SK-N-SH (cell line): ENCODE measurements at regions not wholly inside any gene's neighbourhood (a gene's known extent, or its start where the extent isn't known, plus 50 kb on each side); places are given as distances from the start of the nearest gene placed in this dataset.
A peak's percentile ranks its signal among the peaks of the same experiment; 100 is the strongest.

Experiments used
- CTCF ChIA-PET: fragments of 300-600, 350-600 bp; formaldehyde crosslinking; extraction: SDS; loops from one replicate; lab custom pipeline; 2021; lab: Yijun Ruan, JAX
- POLR2A ChIA-PET: fragments of 350-600 bp; sonication (Branson Sonifier 250); formaldehyde crosslinking; extraction: SDS; loops from one replicate; lab custom pipeline; 2020; ENCODE audit warnings: antibody characterized with exemption, inconsistent platforms; lab: Yijun Ruan, JAX
- DNase-seq: peaks from one replicate; pipeline ENCODE4 v3.0.0; 2012
- H2AFZ ChIP-seq: fragments of 200-600 bp; sonication (generic); 2 replicates; pipeline ENCODE4 v1.8.1; 2016; ENCODE audit warnings: antibody characterized with exemption, mild to moderate bottlenecking, low read depth
- H3F3A ChIP-seq: fragments of 200-600 bp; sonication (generic); replicated peaks from 2 replicates; pipeline ENCODE3; 2016; ENCODE audit warnings: antibody characterized with exemption, mild to moderate bottlenecking; ENCODE audit not compliant: insufficient read depth
- H3K27ac ChIP-seq, 2 experiments: fragments of 200-500 bp in 1 of 2; fragments of 200-600 bp in 1 of 2; sonication (Bioruptor generic) in 1 of 2; sonication (generic), shearing (Covaris generic) in 1 of 2; 2 replicates each; pipeline versions ENCODE4 v1.5.1 to v1.6.1; 2014 to 2016; ENCODE audit warnings: low read depth in 2 of 2, inconsistent platforms in 1 of 2, low read length in 1 of 2, mild to moderate bottlenecking in 1 of 2, mixed read lengths in 1 of 2
- H3K27me3 ChIP-seq: fragments of 200-600 bp; sonication (generic), shearing (Covaris generic); 2 replicates; pipeline ENCODE4 v1.6.1; 2016; ENCODE audit warnings: mixed run types; ENCODE audit not compliant: insufficient read depth
- H3K36me3 ChIP-seq, 2 experiments: fragments of 200-500 bp in 1 of 2; fragments of 200-600 bp in 1 of 2; sonication (Bioruptor generic) in 1 of 2; sonication (generic) in 1 of 2; replicated peaks in 1 of 2; 2 replicates each; pipeline versions ENCODE3 to v1.5.1; 2014 to 2016; ENCODE audit warnings: low read length in 1 of 2, mild to moderate bottlenecking in 1 of 2; ENCODE audit not compliant: insufficient read depth in 2 of 2, control insufficient read depth in 1 of 2
- H3K4me1 ChIP-seq, 2 experiments: fragments of 200-500 bp in 1 of 2; fragments of 200-600 bp in 1 of 2; sonication (Bioruptor generic) in 1 of 2; sonication (generic), shearing (Covaris generic) in 1 of 2; 2 replicates each; pipeline versions ENCODE4 v1.5.1 to v1.6.1; 2014 to 2016; ENCODE audit warnings: low read depth in 1 of 2, low read length in 1 of 2, mixed run types in 1 of 2; ENCODE audit not compliant: insufficient read depth in 2 of 2, control insufficient read depth in 1 of 2
- H3K4me2 ChIP-seq: fragments of 200-600 bp; sonication (generic), shearing (Covaris generic); 2 replicates; pipeline ENCODE4 v1.6.1; 2017; ENCODE audit warnings: mixed run types
- H3K4me3 ChIP-seq, 2 experiments: fragments of 200-500 bp in 1 of 2; fragments of 200-600 bp in 1 of 2; sonication (Bioruptor generic) in 1 of 2; sonication (generic), shearing (Covaris generic) in 1 of 2; 2 replicates each; pipeline versions ENCODE4 v1.5.1 to v1.8.1; 2014 to 2016; ENCODE audit warnings: low read depth in 2 of 2, inconsistent platforms in 1 of 2, low read length in 1 of 2, mild to moderate bottlenecking in 1 of 2, mixed read lengths in 1 of 2, moderate library complexity in 1 of 2
- H3K79me2 ChIP-seq: fragments of 200-600 bp; sonication (generic); 2 replicates; pipeline ENCODE4 v1.8.1; 2017; ENCODE audit warnings: mild to moderate bottlenecking; ENCODE audit not compliant: insufficient read depth
- H3K9ac ChIP-seq: fragments of 200-600 bp; sonication (generic); 2 replicates; pipeline ENCODE4 v1.6.1; 2017; ENCODE audit warnings: mixed run types
- H3K9me2 ChIP-seq: fragments of 200-600 bp; sonication (generic); 2 replicates; pipeline ENCODE4 v1.6.1; 2017; ENCODE audit warnings: mixed run types
- H3K9me3 ChIP-seq: fragments of 200-600 bp; sonication (generic); 2 replicates; pipeline ENCODE4 v1.6.1; 2017; ENCODE audit warnings: mixed run types, mild to moderate bottlenecking, moderate library complexity
- H4K20me1 ChIP-seq: fragments of 200-600 bp; sonication (generic); 2 replicates; pipeline ENCODE4 v1.6.1; 2017; ENCODE audit warnings: mild to moderate bottlenecking, mixed run types; ENCODE audit not compliant: insufficient read depth
- CHD2 ChIP-seq: fragments of 150-350 bp; IDR thresholded peaks from 2 replicates; pipeline ENCODE4 v1.6.1; 2018; ENCODE audit warnings: low read length; ENCODE audit not compliant: partially characterized antibody
- ELF1 ChIP-seq: IDR thresholded peaks from 2 replicates; pipeline ENCODE4 v1.4.0; 2012
- EZH2phosphoT487 ChIP-seq: fragments of 200-600 bp; sonication (generic); IDR thresholded peaks from 2 replicates; pipeline ENCODE4 v1.6.1; 2017; ENCODE audit warnings: low read depth, mixed run types, mild to moderate bottlenecking, antibody characterized with exemption, moderate library complexity, borderline replicate concordance
- FOSL2 ChIP-seq: IDR thresholded peaks from 2 replicates; pipeline ENCODE4 v1.4.0; 2012; ENCODE audit warnings: low read depth, mild to moderate bottlenecking, moderate library complexity, borderline replicate concordance
- FOXJ3 ChIP-seq: sonication (generic); formaldehyde crosslinking; IDR thresholded peaks from 2 replicates; pipeline ENCODE4 v1.5.1; 2020; ENCODE audit warnings: mild to moderate bottlenecking, missing genetic modification reagents
- FOXM1 ChIP-seq: IDR thresholded peaks from 2 replicates; pipeline ENCODE4 v1.4.0; 2012; ENCODE audit warnings: low read depth, mild to moderate bottlenecking
- GABPA ChIP-seq: IDR thresholded peaks from 2 replicates; pipeline ENCODE4 v1.4.0; 2012; ENCODE audit warnings: low read depth, mild to moderate bottlenecking
- MAX ChIP-seq: IDR thresholded peaks from 2 replicates; pipeline ENCODE4 v1.4.0; 2012; ENCODE audit warnings: low read depth
- MEF2A ChIP-seq: IDR thresholded peaks from 2 replicates; pipeline ENCODE4 v1.4.0; 2012; ENCODE audit warnings: low read depth, borderline replicate concordance
- NFIC ChIP-seq: IDR thresholded peaks from 2 replicates; pipeline ENCODE4 v1.4.0; 2012; ENCODE audit warnings: borderline replicate concordance
- NRF1 ChIP-seq: IDR thresholded peaks from 2 replicates; pipeline ENCODE4 v1.6.1; 2012; ENCODE audit warnings: low read depth, mild to moderate bottlenecking, low read length
- POLR2AphosphoS5 ChIP-seq: IDR thresholded peaks from 2 replicates; pipeline ENCODE4 v1.6.1; 2012; ENCODE audit warnings: low read depth, low read length
- SIN3A ChIP-seq: IDR thresholded peaks from 2 replicates; pipeline ENCODE4 v1.6.1; 2012; ENCODE audit warnings: low read depth, mild to moderate bottlenecking, low read length, moderate library complexity, borderline replicate concordance
- SMC3 ChIP-seq: IDR thresholded peaks from 2 replicates; pipeline ENCODE4 v1.6.1; 2012; ENCODE audit warnings: low read depth, low read length, improper control_type of control experiment
- TCF12 ChIP-seq: IDR thresholded peaks from 2 replicates; pipeline ENCODE4 v1.4.0; 2012
- TEAD4 ChIP-seq: IDR thresholded peaks from 2 replicates; pipeline ENCODE4 v1.4.0; 2012; ENCODE audit warnings: mild to moderate bottlenecking, borderline replicate concordance; ENCODE audit not compliant: insufficient read depth
- USF2 ChIP-seq: fragments of 150-350 bp; IDR thresholded peaks from 2 replicates; pipeline ENCODE4 v1.6.1; 2017; ENCODE audit warnings: antibody characterized with exemption, low read length, low read depth, borderline replicate concordance
- YY1 ChIP-seq: IDR thresholded peaks from 2 replicates; pipeline ENCODE4 v1.4.0; 2012; ENCODE audit warnings: low read depth, mild to moderate bottlenecking
- WGBS: methylation state at CpG from one replicate; pipeline ENCODE4 v1.1.6; 2017; ENCODE audit warnings: low lambda C conversion rate; 5-methylcytosine and 5-hydroxymethylcytosine counted together
- TF ChIP-seq, protein P1 (sequence below): fragments of 150-350 bp; IDR thresholded peaks from 2 replicates; pipeline ENCODE4 v1.6.1; 2016; ENCODE audit warnings: mild to moderate bottlenecking, low read depth, low read length
- TF ChIP-seq, protein P2 (sequence below): IDR thresholded peaks from 2 replicates; pipeline ENCODE4 v1.6.1; 2012; ENCODE audit warnings: mild to moderate bottlenecking, low read depth, low read length, moderate library complexity
- TF ChIP-seq, protein P3 (sequence below): fragments of 200-600 bp; sonication (generic); IDR thresholded peaks from 2 replicates; pipeline ENCODE4 v1.6.1; 2017; ENCODE audit warnings: antibody characterized with exemption, mild to moderate bottlenecking, moderate library complexity

DNA sequence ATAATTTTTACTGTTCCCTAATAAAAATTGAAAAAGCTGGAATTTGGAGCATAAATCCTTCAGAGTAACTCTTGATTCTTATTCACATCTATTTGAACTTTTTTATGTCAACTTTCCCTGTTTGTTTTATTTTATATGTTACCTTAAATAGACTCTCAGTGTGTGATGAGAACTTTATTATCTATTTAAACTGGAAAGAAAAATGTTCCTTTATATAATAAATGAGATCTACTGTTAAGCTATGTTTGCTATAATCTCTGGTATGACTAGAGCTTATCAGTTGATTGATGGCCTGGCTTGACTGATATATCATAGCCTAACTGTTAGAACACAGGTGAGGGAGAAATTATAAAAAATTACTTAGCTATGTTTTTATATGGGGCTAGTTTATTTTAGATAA, 330.6 kb upstream of the EPHA6 start:
- Histone ChIP-seq H3K36me3 (no peaks in the 10 kb centered on the region), H3K4me2 (no peak overlapping the region), H3K4me1 (no peaks in the 10 kb centered on the region; a peak in 1 of 4 replicates), H3K79me2 (no peaks in the 10 kb centered on the region), H3K27me3 (no peaks in the 10 kb centered on the region), H3F3A (peaks cover 16% of the 10 kb centered on the region), H3K9me2 (no peaks in the 10 kb centered on the region), H3K4me3 (no peak overlapping the region), H3K9me3 (no peaks in the 10 kb centered on the region), H2AFZ (0 out of 2 replicates have a peak overlapping the region, but pooled peaks have one; percentile 31), H4K20me1 (no peaks in the 10 kb centered on the region), H3K9ac (no peak overlapping the region), H3K27ac (no peak overlapping the region)
- no peak for DNase-seq
- ChIA-PET CTCF (interaction anchor here (1.0 kb wide), 1 partner anchor 41 kb away, joined by 3 read pairs; no protein-coding TSS in a partner anchor), POLR2A (no interaction called here)
- no peak for TF ChIP-seq SIN3A
- TF ChIP-seq, protein P1, sequence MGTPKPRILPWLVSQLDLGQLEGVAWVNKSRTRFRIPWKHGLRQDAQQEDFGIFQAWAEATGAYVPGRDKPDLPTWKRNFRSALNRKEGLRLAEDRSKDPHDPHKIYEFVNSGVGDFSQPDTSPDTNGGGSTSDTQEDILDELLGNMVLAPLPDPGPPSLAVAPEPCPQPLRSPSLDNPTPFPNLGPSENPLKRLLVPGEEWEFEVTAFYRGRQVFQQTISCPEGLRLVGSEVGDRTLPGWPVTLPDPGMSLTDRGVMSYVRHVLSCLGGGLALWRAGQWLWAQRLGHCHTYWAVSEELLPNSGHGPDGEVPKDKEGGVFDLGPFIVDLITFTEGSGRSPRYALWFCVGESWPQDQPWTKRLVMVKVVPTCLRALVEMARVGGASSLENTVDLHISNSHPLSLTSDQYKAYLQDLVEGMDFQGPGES = no peak

DNA sequence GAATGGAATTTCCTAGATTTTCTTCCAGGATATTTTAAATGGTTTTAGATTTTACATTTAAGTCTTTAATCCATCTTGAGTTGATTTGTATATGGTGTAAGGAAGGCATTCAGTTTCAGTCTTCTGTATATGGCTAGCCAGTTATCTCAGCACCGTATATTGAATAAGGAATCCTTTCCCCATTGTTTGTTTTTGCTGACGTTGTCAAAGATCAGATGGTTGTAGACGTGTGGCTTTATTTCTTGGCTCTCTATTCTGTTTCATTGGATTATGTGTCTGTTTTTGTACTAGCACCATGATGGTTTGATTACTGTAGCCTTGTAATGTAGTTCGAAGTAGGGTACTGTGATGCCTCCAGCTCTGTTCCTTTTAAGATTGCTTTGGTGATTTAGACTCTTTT, 325.7 kb upstream of the EPHA6 start:
- no peak overlapping the region for H3K4me3 ChIP-seq
- H4K20me1 ChIP-seq = no peaks in the 10 kb centered on the region
- H3K79me2 ChIP-seq = no peaks in the 10 kb centered on the region
- H2AFZ ChIP-seq = peak overlapping the region; percentile 35; the same call in 1 of the 2 replicates
- CTCF ChIA-PET = no interaction called here
- no peak for DNase-seq
- no peaks in the 10 kb centered on the region for H3K36me3 ChIP-seq
- TF ChIP-seq POLR2AphosphoS5 = no peak
- no peak for TF ChIP-seq CHD2
- TF ChIP-seq NFIC = no peak
- TF ChIP-seq TCF12 = no peak
- TF ChIP-seq FOSL2 = no peak
- no peak for TF ChIP-seq YY1
- TF ChIP-seq, protein P2, sequence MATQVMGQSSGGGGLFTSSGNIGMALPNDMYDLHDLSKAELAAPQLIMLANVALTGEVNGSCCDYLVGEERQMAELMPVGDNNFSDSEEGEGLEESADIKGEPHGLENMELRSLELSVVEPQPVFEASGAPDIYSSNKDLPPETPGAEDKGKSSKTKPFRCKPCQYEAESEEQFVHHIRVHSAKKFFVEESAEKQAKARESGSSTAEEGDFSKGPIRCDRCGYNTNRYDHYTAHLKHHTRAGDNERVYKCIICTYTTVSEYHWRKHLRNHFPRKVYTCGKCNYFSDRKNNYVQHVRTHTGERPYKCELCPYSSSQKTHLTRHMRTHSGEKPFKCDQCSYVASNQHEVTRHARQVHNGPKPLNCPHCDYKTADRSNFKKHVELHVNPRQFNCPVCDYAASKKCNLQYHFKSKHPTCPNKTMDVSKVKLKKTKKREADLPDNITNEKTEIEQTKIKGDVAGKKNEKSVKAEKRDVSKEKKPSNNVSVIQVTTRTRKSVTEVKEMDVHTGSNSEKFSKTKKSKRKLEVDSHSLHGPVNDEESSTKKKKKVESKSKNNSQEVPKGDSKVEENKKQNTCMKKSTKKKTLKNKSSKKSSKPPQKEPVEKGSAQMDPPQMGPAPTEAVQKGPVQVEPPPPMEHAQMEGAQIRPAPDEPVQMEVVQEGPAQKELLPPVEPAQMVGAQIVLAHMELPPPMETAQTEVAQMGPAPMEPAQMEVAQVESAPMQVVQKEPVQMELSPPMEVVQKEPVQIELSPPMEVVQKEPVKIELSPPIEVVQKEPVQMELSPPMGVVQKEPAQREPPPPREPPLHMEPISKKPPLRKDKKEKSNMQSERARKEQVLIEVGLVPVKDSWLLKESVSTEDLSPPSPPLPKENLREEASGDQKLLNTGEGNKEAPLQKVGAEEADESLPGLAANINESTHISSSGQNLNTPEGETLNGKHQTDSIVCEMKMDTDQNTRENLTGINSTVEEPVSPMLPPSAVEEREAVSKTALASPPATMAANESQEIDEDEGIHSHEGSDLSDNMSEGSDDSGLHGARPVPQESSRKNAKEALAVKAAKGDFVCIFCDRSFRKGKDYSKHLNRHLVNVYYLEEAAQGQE = no peak
- no peak for TF ChIP-seq GABPA
- no peak for TF ChIP-seq TEAD4
- TF ChIP-seq USF2 = no peak
- TF ChIP-seq MAX = no peak
- TF ChIP-seq FOXM1 = no peak
- TF ChIP-seq EZH2phosphoT487 = no peak
- no peak for TF ChIP-seq FOXJ3 (CRISPR knock-in tag)
- TF ChIP-seq, protein P3, sequence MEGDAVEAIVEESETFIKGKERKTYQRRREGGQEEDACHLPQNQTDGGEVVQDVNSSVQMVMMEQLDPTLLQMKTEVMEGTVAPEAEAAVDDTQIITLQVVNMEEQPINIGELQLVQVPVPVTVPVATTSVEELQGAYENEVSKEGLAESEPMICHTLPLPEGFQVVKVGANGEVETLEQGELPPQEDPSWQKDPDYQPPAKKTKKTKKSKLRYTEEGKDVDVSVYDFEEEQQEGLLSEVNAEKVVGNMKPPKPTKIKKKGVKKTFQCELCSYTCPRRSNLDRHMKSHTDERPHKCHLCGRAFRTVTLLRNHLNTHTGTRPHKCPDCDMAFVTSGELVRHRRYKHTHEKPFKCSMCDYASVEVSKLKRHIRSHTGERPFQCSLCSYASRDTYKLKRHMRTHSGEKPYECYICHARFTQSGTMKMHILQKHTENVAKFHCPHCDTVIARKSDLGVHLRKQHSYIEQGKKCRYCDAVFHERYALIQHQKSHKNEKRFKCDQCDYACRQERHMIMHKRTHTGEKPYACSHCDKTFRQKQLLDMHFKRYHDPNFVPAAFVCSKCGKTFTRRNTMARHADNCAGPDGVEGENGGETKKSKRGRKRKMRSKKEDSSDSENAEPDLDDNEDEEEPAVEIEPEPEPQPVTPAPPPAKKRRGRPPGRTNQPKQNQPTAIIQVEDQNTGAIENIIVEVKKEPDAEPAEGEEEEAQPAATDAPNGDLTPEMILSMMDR = no peak
- no peak for TF ChIP-seq MEF2A
- no peak for TF ChIP-seq ELF1
- TF ChIP-seq SMC3 = no peak
- no peak for TF ChIP-seq SIN3A
- TF ChIP-seq NRF1 = no peak
- H3K9ac ChIP-seq = no peak overlapping the region
- H3K9me3 ChIP-seq = no peaks in the 10 kb centered on the region
- no peaks in the 10 kb centered on the region; a peak in 1 of 4 replicates for H3K4me1 ChIP-seq
- no peak overlapping the region for H3K27ac ChIP-seq
- H3K4me2 ChIP-seq = no peak overlapping the region
- POLR2A ChIA-PET = no interaction called here
- no peaks in the 10 kb centered on the region for H3K9me2 ChIP-seq
- H3F3A ChIP-seq = peaks cover 8% of the 10 kb centered on the region
- no peaks in the 10 kb centered on the region for H3K27me3 ChIP-seq
- WGBS = 23% methylated on average over 4 of the region's 4 CpGs
